Thyroid gland (tissue), 4 donors: ENCODE measurements at regions not wholly inside any gene's neighbourhood (a gene's known extent, or its start where the extent isn't known, plus 50 kb on each side); places are given as distances from the start of the nearest gene placed in this dataset.

Experiments
- DNase-seq, 2 donors: peaks; one replicate each; pipeline ENCODE4 v3.0.0-alpha.2; 2019
- H3K27ac ChIP-seq, 3 donors: fragments of 200-600 bp; sonication (generic); 1 replicate in 2 of 3; 2 replicates in 1 of 3; pipeline ENCODE4 v1.5.1; 2016 to 2019; ENCODE audit warnings: mild to moderate bottlenecking in 1 of 3, moderate library complexity in 1 of 3
- H3K27me3 ChIP-seq: fragments of 200-600 bp; sonication (generic); one replicate; pipeline ENCODE4 v1.5.1; 2019
- H3K36me3 ChIP-seq, 2 donors: fragments of 200-600 bp; sonication (generic); one replicate each; pipeline ENCODE4 v1.5.1; 2016 to 2019
- H3K4me1 ChIP-seq, 2 donors: fragments of 200-600 bp; sonication (generic); one replicate each; pipeline ENCODE4 v1.5.1; 2017 to 2019
- H3K4me3 ChIP-seq, 3 donors: fragments of 200-600 bp; sonication (generic); replicated peaks in 1 of 3; 1 replicate in 2 of 3; 2 replicates in 1 of 3; pipeline ENCODE4 v1.5.1; 2016; ENCODE audit warnings: mild to moderate bottlenecking in 1 of 3
- H3K9me3 ChIP-seq: fragments of 200-600 bp; sonication (generic); one replicate; pipeline ENCODE4 v1.5.1; 2017
- CTCF ChIP-seq, 6 experiments: fragments of 200-600 bp in 3 of 6; fragments of 450-650 bp in 3 of 6; sonication (generic) in 3 of 6; IDR thresholded peaks; one replicate each; pipeline ENCODE4 v1.5.1; 2016 to 2019; ENCODE audit warnings: antibody characterized with exemption in 6 of 6, mild to moderate bottlenecking in 2 of 6, inconsistent platforms in 1 of 6, moderate library complexity in 1 of 6
- POLR2A ChIP-seq, 2 donors: fragments of 450-650 bp; IDR thresholded peaks; one replicate each; pipeline ENCODE4 v1.6.1; 2017; ENCODE audit warnings: antibody characterized with exemption in 2 of 2, mild to moderate bottlenecking in 2 of 2, moderate library complexity in 1 of 2
- WGBS, 2 donors: methylation state at CpG; one replicate each; pipeline ENCODE4 v1.1.5; 2017; 5-methylcytosine and 5-hydroxymethylcytosine counted together
- intact Hi-C: fragments of 100-400 bp; cut with DNase I; formaldehyde crosslinking; loops from one replicate; pipeline ENCODE4 v1.15.1; 2023

GRCh38 chr3:87801409-87801808 is 257.4 kb downstream of the CGGBP1 start:
- no peaks in the 10 kb centered on the region for H3K9me3 ChIP-seq
- no peak overlapping the region for H3K27ac ChIP-seq
- no peak for DNase-seq
- WGBS, 2 donors = 56 to 63% methylated on average over 5 of the region's 5 CpGs
- H3K36me3 ChIP-seq = no peaks in the 10 kb centered on the region
- TF ChIP-seq POLR2A (IDR thresholded peaks at IDR 0.05) (no peak), CTCF (IDR thresholded peaks at IDR 0.05) (no peak)
- intact Hi-C loops = no loop called here
- no peaks in the 10 kb centered on the region for H3K27me3 ChIP-seq
- no peaks in the 10 kb centered on the region for H3K4me1 ChIP-seq
- H3K4me3 ChIP-seq = no peak overlapping the region

- Histone ChIP-seq H3K27ac (no peak overlapping the region), H3K4me3 (no peak overlapping the region), H3K4me1 (no peaks in the 10 kb centered on the region), H3K27me3 (no peaks in the 10 kb centered on the region), H3K9me3 (no peaks in the 10 kb centered on the region), H3K36me3 (no peaks in the 10 kb centered on the region)
- TF ChIP-seq CTCF (IDR thresholded peaks at IDR 0.05) (no peak), POLR2A (IDR thresholded peaks at IDR 0.05) (no peak)
- intact Hi-C loops = no loop called here
- DNase-seq = no peak
Observed at GRCh38 chr3:87800516-87800915, 258.3 kb downstream of the CGGBP1 start.

GRCh38 chr3:87798567-87798947 is 260.2 kb downstream of the CGGBP1 start:
- Histone ChIP-seq H3K27me3 (no peaks in the 10 kb centered on the region), H3K4me3 (no peak overlapping the region)

GRCh38 chr3:87797872-87798566 is 260.8 kb downstream of the CGGBP1 start:
- H3K9me3 ChIP-seq = no peaks in the 10 kb centered on the region
- TF ChIP-seq CTCF (IDR thresholded peaks at IDR 0.05) (no peak), POLR2A (IDR thresholded peaks at IDR 0.05) (no peak)
- H3K4me3 ChIP-seq = no peak overlapping the region
- no peaks in the 10 kb centered on the region for H3K36me3 ChIP-seq
- DNase-seq = no peak
- WGBS, 2 donors = 80 to 81% methylated on average over 5 of the region's 5 CpGs
- peaks cover 0 to 3% of the 10 kb centered on the region in 2 donors for H3K4me1 ChIP-seq
- no peak overlapping the region for H3K27ac ChIP-seq
- intact Hi-C loops = no loop called here
- H3K27me3 ChIP-seq = no peaks in the 10 kb centered on the region

More at GRCh38 chr3:87798567-87798947, 260.2 kb downstream of the CGGBP1 start:
- DNase-seq = no peak
- Histone ChIP-seq H3K36me3 (no peaks in the 10 kb centered on the region), H3K27ac (no peak overlapping the region), H3K9me3 (no peaks in the 10 kb centered on the region), H3K4me1 (no peaks in the 10 kb centered on the region)
- TF ChIP-seq CTCF (IDR thresholded peaks at IDR 0.05) (no peak), POLR2A (IDR thresholded peaks at IDR 0.05) (no peak)
- intact Hi-C loops = no loop called here
- 69 to 86% methylated on average over 4 of the region's 4 CpGs for WGBS, 2 donors

- H3K4me3 ChIP-seq = no peak overlapping the region
- no peaks in the 10 kb centered on the region for H3K9me3 ChIP-seq
- TF ChIP-seq POLR2A (IDR thresholded peaks at IDR 0.05) = no peak
- no peak for TF ChIP-seq CTCF (IDR thresholded peaks at IDR 0.05)
- H3K4me1 ChIP-seq = peaks cover 8 to 11% of the 10 kb centered on the region in 2 donors
- no peak for DNase-seq
- H3K27me3 ChIP-seq = peaks cover 3% of the 10 kb centered on the region
- no peak overlapping the region for H3K27ac ChIP-seq
- WGBS, 2 donors = 77 to 80% methylated on average over 3 of the region's 3 CpGs
- intact Hi-C loops = no loop called here
- no peaks in the 10 kb centered on the region for H3K36me3 ChIP-seq
Observed at GRCh38 chr3:87796843-87797185, 262.0 kb downstream of the CGGBP1 start.
